ENCODE measurements at regions not wholly inside any gene's neighbourhood (a gene's known extent, or its start where the extent isn't known, plus 50 kb on each side); places are given as distances from the start of the nearest gene placed in this dataset.

GRCh38 chr3:132879656-132880055 is 157.4 kb upstream of the NPHP3 start:
- no peak for TF ChIP-seq CTCF (IDR thresholded peaks at IDR 0.05; ENCODE audit: control insufficient read depth, extremely low read depth, insufficient read depth)

GRCh38 chr3:132874701-132875100 is 152.5 kb upstream of the NPHP3 start:
- TF ChIP-seq CTCF (IDR thresholded peaks at IDR 0.05; ENCODE audit: control insufficient read depth, extremely low read depth, insufficient read depth), result no peak
- DNase-seq (ENCODE audit: low read depth), result no peak
- H3K4me3 ChIP-seq (ENCODE audit: low read depth, low read length), result no peak overlapping the region

More at GRCh38 chr3:132879656-132880055, 157.4 kb upstream of the NPHP3 start:
- no peak for DNase-seq (ENCODE audit: low read depth)
- no peak overlapping the region for H3K4me3 ChIP-seq (ENCODE audit: low read depth, low read length)

DNA sequence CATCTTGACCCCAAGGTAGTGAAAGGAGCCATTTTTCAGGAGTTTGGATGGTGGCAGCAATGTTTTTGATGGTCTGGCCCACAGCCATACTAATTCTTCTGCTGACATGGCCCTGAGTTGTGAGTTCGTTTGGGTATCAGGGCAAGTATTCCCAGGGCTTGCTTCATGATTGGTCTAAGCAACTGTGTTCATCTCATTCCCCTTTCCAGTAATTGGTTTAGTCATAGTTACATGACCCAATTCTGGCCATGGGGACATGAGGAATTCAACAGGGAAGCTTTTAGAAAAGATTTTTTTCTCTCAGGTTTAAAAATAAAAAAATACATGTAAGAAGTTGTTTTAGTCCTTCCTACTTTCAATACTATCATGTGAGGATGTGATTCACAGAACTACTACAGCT is 150.5 kb upstream of the NPHP3 start:
- H3K4me3 ChIP-seq (ENCODE audit: low read depth, low read length), result no peak overlapping the region
- DNase-seq (ENCODE audit: low read depth), result no peak
- no peak for TF ChIP-seq CTCF (IDR thresholded peaks at IDR 0.05; ENCODE audit: control insufficient read depth, extremely low read depth, insufficient read depth)

GRCh38 chr3:132871956-132872355 is 149.7 kb upstream of the NPHP3 start:
- no peak overlapping the region for H3K4me3 ChIP-seq (ENCODE audit: low read depth, low read length)
- no peak for DNase-seq (ENCODE audit: low read depth)
- TF ChIP-seq CTCF (IDR thresholded peaks at IDR 0.05; ENCODE audit: control insufficient read depth, extremely low read depth, insufficient read depth), result no peak

- no peak for TF ChIP-seq CTCF (IDR thresholded peaks at IDR 0.05; ENCODE audit: control insufficient read depth, extremely low read depth, insufficient read depth)
- DNase-seq (ENCODE audit: low read depth), result no peak
- H3K4me3 ChIP-seq (ENCODE audit: low read depth, low read length), result no peak overlapping the region
These were observed 148.3 kb upstream of the NPHP3 start for GRCh38 chr3:132870541-132870940.

- H3K4me3 ChIP-seq (ENCODE audit: low read depth, low read length), result no peak overlapping the region
- DNase-seq (ENCODE audit: low read depth), result no peak
- TF ChIP-seq CTCF (IDR thresholded peaks at IDR 0.05; ENCODE audit: control insufficient read depth, extremely low read depth, insufficient read depth), result no peak
These were observed 145.7 kb upstream of the NPHP3 start for GRCh38 chr3:132867956-132868355.

DNA sequence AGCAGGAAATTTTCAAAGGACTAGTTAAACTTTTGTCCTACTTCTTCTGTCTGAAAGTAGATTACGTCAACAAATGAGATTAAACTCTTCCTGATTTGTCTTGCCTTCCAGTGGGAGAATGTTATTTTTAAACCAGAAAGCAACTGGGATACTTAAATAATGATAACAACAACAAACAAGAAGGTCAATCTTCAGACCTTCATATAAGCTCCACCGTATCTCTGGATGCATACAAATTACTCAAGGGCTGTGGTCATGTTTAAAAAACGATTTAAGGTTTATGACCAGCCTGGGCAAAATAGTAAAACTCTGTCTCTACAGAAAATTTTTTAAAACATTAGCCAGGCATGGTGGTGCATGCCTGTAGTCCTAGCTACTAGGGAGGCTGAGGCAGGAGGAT is 145.3 kb upstream of the NPHP3 start:
- no peak overlapping the region for H3K4me3 ChIP-seq (ENCODE audit: low read depth, low read length)
- no peak for DNase-seq (ENCODE audit: low read depth)
- no peak for TF ChIP-seq CTCF (IDR thresholded peaks at IDR 0.05; ENCODE audit: control insufficient read depth, extremely low read depth, insufficient read depth)

Measured in LNCaP clone FGC (cell line).